OCI-LY7 (cell line): ENCODE measurements at regions not wholly inside any gene's neighbourhood (a gene's known extent, or its start where the extent isn't known, plus 50 kb on each side); places are given as distances from the start of the nearest gene placed in this dataset.

Experiments
- BruUV-seq: library from RNA; stranded (reverse); fragments of 400-500 nt; replicated peaks from 2 replicates; lab custom pipeline; 2021; lab: Mats Ljungman, UMichigan
- CTCF ChIA-PET: fragments of 300-600 bp; sonication (Branson Sonifier 250); formaldehyde crosslinking; loops from one replicate; lab custom pipeline; 2022; ENCODE audit warnings: antibody characterized with exemption; ENCODE audit not compliant: unreplicated experiment; lab: Charles Lee
- POLR2A ChIA-PET: fragments of 300-600 bp; sonication (Branson Sonifier 250); formaldehyde crosslinking; loops from one replicate; lab custom pipeline; 2022; ENCODE audit warnings: antibody characterized with exemption; lab: Charles Lee
- DNase-seq: peaks from one replicate; pipeline ENCODE4 v3.0.0-alpha.2; 2015; ENCODE audit warnings: low spot score
- H2AFZ ChIP-seq: fragments of 200-600 bp; sonication (generic), shearing (Covaris generic); 2 replicates; pipeline ENCODE4 v1.6.1; 2014; ENCODE audit warnings: mild to moderate bottlenecking, antibody characterized with exemption, low read length, moderate library complexity
- H3K27ac ChIP-seq: fragments of 200-600 bp; sonication (generic); 2 replicates; pipeline ENCODE4 v1.5.1; 2014; ENCODE audit warnings: mixed run types, low read depth, mild to moderate bottlenecking, moderate library complexity, low read length, inconsistent platforms; ENCODE audit not compliant: poor library complexity, severe bottlenecking
- H3K36me3 ChIP-seq: fragments of 200-600 bp; sonication (generic); 2 replicates; pipeline ENCODE4 v1.6.1; 2014; ENCODE audit warnings: mild to moderate bottlenecking, antibody characterized with exemption, low read length, moderate library complexity, mixed read lengths; ENCODE audit not compliant: insufficient read depth
- H3K4me1 ChIP-seq: fragments of 200-600 bp; sonication (generic); 2 replicates; pipeline ENCODE4 v1.5.1; 2014; ENCODE audit warnings: mild to moderate bottlenecking, low read length; ENCODE audit not compliant: insufficient read depth, poor library complexity, severe bottlenecking
- H3K4me2 ChIP-seq: fragments of 200-600 bp; sonication (generic); 2 replicates; pipeline ENCODE4 v1.6.1; 2014; ENCODE audit warnings: mild to moderate bottlenecking, low read length
- H3K4me3 ChIP-seq: fragments of 200-600 bp; sonication (generic); 2 replicates; pipeline ENCODE4 v1.5.1; 2014; ENCODE audit warnings: mild to moderate bottlenecking, low read depth, low read length; ENCODE audit not compliant: poor library complexity, severe bottlenecking
- H3K79me2 ChIP-seq: fragments of 200-600 bp; sonication (generic); 2 replicates; pipeline ENCODE4 v1.6.1; 2016; ENCODE audit warnings: low read depth, mild to moderate bottlenecking, low read length, moderate library complexity, mixed read lengths; ENCODE audit not compliant: insufficient read depth
- H3K9me2 ChIP-seq: fragments of 200-600 bp; sonication (generic); 2 replicates; pipeline ENCODE4 v1.6.1; 2016; ENCODE audit warnings: mild to moderate bottlenecking, low read length, mixed read lengths; ENCODE audit not compliant: insufficient read depth
- H3K9me3 ChIP-seq: fragments of 200-600 bp; sonication (generic); 2 replicates; pipeline ENCODE4 v1.6.1; 2014; ENCODE audit warnings: mild to moderate bottlenecking, mixed run types, low read length, mixed read lengths
- H4K20me1 ChIP-seq: fragments of 200-600 bp; sonication (generic); 2 replicates; pipeline ENCODE4 v1.6.1; 2014; ENCODE audit warnings: mild to moderate bottlenecking, antibody characterized with exemption, low read length, moderate library complexity, mixed read lengths; ENCODE audit not compliant: insufficient read depth
- CTCF ChIP-seq: fragments of 200-600 bp; sonication (generic); conservative IDR thresholded peaks from 2 replicates; pipeline ENCODE4 v1.5.1; 2014; ENCODE audit warnings: mild to moderate bottlenecking, antibody characterized with exemption, low read length, moderate library complexity, mixed read lengths
- EZH2phosphoT487 ChIP-seq: fragments of 200-600 bp; sonication (generic); IDR thresholded peaks from 2 replicates; pipeline ENCODE4 v1.6.1; 2018; ENCODE audit warnings: low read depth, borderline replicate concordance, mild to moderate bottlenecking, mixed run types, antibody characterized with exemption, low read length, moderate library complexity, mixed read lengths
- intact Hi-C: fragments of 100-400 bp; cut with micrococcal nuclease; formaldehyde crosslinking; loops from one replicate; pipeline ENCODE4 v1.10.0; 2022; ENCODE audit not compliant: unreplicated experiment

DNA sequence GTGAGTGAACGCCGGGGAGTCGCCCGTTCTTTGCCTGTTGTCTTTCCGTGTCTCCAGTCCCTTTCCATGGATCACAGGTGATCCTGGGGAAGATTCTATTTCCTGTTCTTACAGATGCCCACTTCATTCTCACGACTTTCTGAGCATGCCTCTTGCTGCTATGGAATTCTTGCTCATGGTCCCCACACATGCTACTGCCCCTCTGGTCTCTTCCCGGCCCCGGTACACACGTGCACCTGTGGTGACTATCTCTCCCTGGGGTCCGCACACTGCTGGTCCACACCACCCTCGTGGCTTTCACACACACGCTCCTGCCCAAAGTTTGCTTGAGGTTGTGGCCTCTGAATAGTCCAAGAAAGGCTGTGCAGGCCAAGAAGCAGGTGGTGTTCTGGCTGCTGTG, 67.9 kb upstream of the ALKAL2 start:
- intact Hi-C loops = no loop called here
- Histone ChIP-seq H3K27ac (no peak overlapping the region), H3K4me2 (no peak overlapping the region), H3K36me3 (no peaks in the 10 kb centered on the region), H3K79me2 (no peaks in the 10 kb centered on the region), H3K4me3 (no peak overlapping the region), H3K4me1 (no peaks in the 10 kb centered on the region), H3K9me2 (no peaks in the 10 kb centered on the region), H2AFZ (no peak overlapping the region), H4K20me1 (no peaks in the 10 kb centered on the region), H3K9me3 (no peaks in the 10 kb centered on the region)
- CTCF ChIA-PET = no interaction called here
- DNase-seq = no peak
- POLR2A ChIA-PET = no interaction called here
- BruUV-seq = no TSS peak
- TF ChIP-seq CTCF (no peak), EZH2phosphoT487 (no peak)

DNA sequence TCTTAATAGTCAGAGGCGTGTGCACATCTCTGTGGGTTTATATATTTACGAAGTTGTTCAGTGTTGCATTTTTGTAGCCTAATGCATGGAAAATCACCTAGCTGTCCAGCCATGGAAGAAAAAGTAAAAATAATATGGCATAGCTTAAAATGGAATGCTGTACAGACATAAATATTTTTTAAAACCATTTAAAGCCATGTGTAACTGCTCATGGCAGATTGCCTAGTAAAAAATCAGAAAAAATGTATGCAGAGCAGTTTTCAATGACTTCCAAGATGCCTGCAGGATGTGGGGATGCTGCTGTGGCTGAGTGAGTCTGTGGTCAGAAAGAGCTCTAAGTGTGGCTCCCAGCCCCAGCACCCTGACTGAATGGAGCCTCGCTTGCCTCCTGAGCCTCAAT, 64.8 kb upstream of the ALKAL2 start:
- H3K9me2 ChIP-seq = no peaks in the 10 kb centered on the region
- H3K4me3 ChIP-seq = no peak overlapping the region
- TF ChIP-seq CTCF = no peak
- TF ChIP-seq EZH2phosphoT487 = no peak
- no TSS peak for BruUV-seq
- no peaks in the 10 kb centered on the region for H3K36me3 ChIP-seq
- peaks cover 7% of the 10 kb centered on the region for H3K4me1 ChIP-seq
- DNase-seq = no peak
- intact Hi-C loops = no loop called here
- H3K4me2 ChIP-seq = no peak overlapping the region
- POLR2A ChIA-PET = no interaction called here
- H3K9me3 ChIP-seq = no peaks in the 10 kb centered on the region
- no peaks in the 10 kb centered on the region for H4K20me1 ChIP-seq
- CTCF ChIA-PET = no interaction called here
- no peak overlapping the region for H3K27ac ChIP-seq
- H3K79me2 ChIP-seq = no peaks in the 10 kb centered on the region
- H2AFZ ChIP-seq = no peak overlapping the region

- no peak overlapping the region for H3K27ac ChIP-seq
- H3K9me2 ChIP-seq = no peaks in the 10 kb centered on the region
- no peaks in the 10 kb centered on the region for H3K9me3 ChIP-seq
- no TSS peak for BruUV-seq
- TF ChIP-seq CTCF = no peak
- peaks cover 7% of the 10 kb centered on the region for H3K4me1 ChIP-seq
- no peak overlapping the region for H3K4me2 ChIP-seq
- intact Hi-C loops = no loop called here
- DNase-seq = no peak
- CTCF ChIA-PET = no interaction called here
- H4K20me1 ChIP-seq = no peaks in the 10 kb centered on the region
- POLR2A ChIA-PET = no interaction called here
- H3K4me3 ChIP-seq = no peak overlapping the region
- H3K36me3 ChIP-seq = no peaks in the 10 kb centered on the region
- no peaks in the 10 kb centered on the region for H3K79me2 ChIP-seq
- no peak overlapping the region for H2AFZ ChIP-seq
Observed at GRCh38 chr2:349390-349789, 61.5 kb upstream of the ALKAL2 start.
